COLO829 (cell line): ENCODE measurements at regions not wholly inside any gene's neighbourhood (a gene's known extent, or its start where the extent isn't known, plus 50 kb on each side); places are given as distances from the start of the nearest gene placed in this dataset.

Experiments used
- DNase-seq: peaks from one replicate; pipeline ENCODE4 v3.0.0; 2012; ENCODE audit warnings: low spot score

GRCh38 chr10:83663918-83664317, 475.4 kb upstream of the GHITM start:
- no peak for DNase-seq

DNA sequence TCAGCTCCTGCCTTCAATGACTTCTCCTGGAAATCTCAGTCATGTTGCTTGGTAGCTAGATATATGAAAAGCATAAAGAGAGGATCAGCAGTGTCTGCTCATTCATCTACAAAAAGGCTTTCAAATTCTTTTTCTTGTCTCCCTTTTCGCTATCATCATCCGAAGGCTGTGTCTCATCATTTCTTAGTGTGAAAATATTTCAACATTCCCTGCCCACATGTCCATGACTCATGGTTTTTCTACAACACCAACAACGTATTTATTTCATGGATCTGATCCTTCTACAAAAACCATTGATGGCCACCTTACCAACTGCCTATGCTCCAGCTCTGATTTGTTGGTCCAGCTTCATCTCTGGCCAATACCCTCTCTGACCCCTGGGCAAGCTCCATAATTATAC, 472.5 kb upstream of the GHITM start:
- DNase-seq = no peak

- DNase-seq = no peak
Measured at GRCh38 chr10:83667594-83667993, 471.7 kb upstream of the GHITM start.

GRCh38 chr10:83673316-83673715, 466.0 kb upstream of the GHITM start:
- no peak for DNase-seq

DNA sequence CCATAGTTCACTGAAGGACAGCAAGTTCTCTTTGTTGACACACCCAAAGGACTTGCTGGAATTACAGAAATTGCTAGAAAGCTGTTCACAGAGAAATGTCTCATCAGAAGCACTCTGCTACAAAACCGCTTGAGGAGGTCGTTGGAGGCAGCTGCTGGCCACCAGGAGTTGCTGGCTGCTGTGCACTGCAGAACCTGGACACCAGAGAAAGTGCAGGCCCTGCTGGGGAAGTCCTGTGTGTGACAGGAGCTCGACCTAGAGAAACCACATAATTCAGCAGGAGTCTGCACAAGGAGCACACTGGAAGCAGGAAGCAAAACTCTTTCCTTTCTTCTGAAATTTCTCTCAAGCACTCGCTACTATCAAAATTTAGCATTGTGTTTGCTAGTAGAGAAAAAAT, 461.5 kb upstream of the GHITM start:
- no peak for DNase-seq

- DNase-seq = no peak
Measured at GRCh38 chr10:83678850-83679249, 460.5 kb upstream of the GHITM start.

DNA sequence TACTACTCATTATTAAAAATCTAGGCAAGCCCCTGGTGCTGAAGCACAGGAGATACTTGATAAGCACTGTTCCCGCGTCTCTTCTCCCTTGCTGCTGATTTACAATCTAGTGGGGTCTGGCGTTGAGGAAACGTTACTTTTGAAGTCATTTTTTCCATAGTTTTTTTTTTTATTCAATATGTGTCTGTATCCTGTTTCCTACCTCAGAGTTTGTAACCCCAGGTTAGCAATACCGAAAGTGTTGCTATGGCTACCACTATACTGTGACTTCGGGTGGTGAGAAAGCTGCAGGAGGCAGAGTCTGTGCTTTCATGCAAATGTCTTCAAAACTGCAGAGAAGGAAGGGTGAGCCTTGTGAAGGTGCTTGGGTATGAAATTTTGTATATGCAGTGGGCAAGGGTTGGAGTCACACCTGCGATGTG, 458.8 kb upstream of the GHITM start:
- DNase-seq = no peak

DNA sequence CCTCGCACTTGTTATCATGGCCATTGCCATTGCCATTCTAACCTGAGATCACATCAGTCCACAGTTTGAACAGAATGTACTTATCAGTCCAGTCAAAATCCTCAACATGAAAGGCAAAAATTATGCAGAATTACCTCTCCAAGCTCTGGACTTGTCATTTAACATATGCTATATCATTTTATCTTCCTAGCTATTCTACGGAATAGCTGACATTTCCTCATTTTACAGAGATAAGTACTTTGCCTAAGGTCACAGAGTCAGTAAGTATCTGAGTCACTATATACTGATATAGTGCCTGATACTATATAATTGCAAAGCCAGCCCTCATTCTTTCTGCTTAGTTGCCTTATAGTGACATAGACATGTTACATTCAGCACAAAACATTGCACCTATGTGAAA, 456.9 kb upstream of the GHITM start:
- no peak for DNase-seq

DNA sequence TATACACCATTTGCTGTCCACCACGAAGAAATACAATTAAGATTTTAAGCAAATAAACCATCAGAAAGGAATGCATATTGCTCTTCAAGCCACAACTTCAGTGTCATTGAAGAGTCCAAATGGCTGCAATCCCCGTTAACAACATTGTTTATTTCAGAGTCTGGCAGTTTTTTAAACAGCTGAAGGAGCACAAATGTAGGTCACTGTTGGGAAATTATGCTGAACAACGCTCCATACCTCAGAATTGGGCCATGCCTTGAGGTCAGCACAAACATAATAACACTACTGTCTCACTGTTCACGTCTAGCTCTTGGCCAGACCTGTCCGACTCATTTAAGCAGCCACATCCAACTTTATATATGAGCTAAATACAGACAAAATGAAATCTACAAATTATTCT, 453.9 kb upstream of the GHITM start:
- no peak for DNase-seq

DNA sequence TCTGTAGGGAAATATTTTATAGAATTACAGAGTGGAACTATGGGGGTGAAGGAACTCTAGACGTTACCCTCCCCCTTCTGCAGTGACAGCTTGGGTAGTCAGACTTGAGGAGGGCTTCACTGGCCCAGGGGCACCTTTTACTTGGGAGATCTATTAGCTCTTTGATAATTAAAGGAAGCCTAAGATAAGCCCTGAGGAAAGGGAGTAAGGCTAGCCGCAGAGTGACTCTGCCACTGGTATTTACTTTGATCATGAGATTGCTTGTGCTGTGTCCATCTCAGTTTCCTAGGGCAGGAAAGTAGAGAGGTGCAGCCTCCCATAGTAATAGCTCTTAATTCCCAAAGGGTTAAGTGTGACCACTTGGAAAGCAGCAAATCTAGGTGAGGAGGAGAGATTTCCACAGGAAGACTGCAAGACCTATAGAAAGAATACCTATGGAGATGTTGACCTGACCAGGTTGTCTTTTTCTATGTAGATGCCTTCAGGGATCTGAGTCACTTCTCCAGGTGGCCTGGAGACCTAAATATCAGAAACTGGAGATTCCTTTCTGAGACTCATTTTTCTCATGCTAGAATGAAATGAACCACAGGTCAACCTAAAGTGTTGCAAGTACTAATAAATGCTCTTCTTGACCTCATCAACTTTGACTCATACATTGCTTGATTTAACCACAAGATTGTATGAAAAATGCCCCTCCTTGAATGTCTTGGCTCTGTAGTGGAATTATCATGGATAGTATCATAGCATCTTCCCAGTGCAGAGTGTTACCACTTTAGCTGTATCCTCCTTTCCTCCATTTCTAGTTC, 447.3 kb upstream of the GHITM start:
- no peak for DNase-seq

GRCh38 chr10:83698899-83699298, 440.4 kb upstream of the GHITM start:
- no peak for DNase-seq

GRCh38 chr10:83701799-83702198, 437.5 kb upstream of the GHITM start:
- no peak for DNase-seq

GRCh38 chr10:83702731-83703130, 436.6 kb upstream of the GHITM start:
- DNase-seq = no peak

DNA sequence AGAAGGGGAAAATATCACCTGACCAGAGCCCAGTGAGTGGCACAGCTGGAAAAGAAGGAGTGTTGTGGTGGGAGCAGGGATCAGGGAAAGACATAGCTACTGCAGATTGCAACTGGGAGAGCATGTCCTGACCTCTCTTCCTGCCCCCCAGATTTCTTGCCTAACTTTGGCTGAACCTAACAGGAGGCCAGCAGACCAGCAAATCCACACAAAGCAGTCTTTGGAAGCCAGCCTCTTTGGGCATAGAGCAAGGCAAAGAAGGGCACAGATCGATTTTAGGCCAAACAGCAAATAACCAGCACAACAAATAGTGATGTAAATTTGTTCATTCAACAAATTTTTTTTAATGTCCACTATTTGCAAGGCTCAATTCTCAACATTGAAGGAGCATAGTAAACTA, 433.2 kb upstream of the GHITM start:
- no peak for DNase-seq

DNA sequence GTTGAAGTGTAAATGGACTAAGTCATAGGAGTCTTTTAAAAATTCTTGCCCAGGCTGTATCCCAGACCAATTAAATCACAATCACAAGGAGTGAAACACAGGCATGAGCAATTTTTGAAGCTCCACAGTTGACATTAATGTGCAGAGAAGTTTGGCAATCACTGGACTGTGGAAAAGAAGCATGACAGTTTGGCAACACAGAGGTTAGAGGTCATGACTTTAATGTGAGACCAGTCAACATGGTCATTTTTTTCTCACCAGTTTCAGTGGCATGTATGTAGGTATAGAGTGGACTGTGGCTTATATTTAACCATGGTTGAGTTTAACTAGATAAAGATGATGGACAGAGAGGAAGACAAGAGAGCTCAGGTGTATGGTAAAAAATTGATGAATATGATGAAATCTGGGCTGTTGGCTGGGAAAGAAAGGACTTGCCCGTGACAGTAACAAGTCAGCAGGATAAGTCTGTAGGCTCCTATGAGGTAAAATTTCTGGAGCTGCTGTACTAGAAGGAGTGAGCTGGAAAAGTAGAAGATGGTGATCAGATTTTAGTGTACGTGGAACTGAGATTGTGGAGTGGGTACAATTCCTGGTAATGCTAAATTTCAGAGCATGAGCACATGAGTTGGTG, 432.2 kb upstream of the GHITM start:
- DNase-seq = no peak

DNA sequence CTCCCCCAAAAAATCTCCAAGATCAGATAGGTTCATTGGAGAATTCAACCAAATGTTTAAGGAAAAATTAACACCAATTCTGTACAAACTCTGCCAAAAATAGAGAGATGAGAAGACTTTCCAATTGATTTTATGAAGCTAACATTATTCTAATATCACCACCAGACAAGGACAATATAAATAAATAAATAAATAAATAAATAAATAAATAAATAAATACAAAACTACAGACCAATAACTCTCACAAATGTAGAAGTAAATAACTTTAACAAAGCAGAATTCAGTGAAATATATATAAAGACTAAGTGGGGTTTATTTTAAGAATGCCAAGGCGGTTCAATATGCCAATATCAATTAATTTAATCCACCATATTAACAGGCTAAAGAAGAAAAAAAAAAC, 425.9 kb upstream of the GHITM start:
- DNase-seq = no peak

GRCh38 chr10:83723080-83723479, 416.2 kb upstream of the GHITM start:
- no peak for DNase-seq

DNA sequence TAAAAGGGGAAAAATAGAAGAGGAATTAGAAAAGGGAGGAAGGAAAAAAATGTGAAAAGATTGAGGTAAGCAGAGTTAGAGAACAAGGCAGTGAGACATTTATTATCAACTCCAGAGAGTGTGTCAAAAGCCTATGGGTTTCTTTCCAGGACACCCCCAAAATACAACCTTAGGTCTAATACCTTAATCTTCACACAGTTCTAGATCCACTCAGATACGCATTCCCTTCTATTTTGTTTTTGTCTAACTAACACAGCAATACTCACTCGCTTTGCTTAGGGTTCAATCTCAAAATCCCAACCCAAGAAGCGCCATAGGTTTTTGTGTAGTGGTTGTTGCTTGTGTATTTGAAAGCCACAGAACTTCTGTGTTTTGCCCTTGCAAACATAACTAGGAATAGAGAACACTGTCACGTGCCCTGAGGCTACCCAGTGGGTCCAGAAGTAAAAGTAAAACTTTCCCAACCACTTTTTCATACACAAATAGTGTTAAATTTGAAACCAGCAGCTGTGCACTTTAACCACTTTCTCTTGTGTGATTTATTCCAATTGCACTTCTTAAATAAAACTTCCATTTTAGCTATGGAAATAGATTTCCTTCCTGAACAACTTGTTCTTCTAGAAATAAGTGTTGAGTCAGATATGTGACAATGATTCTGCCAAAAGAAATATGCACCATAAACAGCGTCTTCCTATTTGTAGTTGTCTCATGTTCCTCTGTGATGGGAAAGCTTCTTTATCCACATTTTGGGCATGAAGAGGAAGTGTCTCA, 414.7 kb upstream of the GHITM start:
- DNase-seq = no peak

GRCh38 chr10:83725567-83725966, 413.7 kb upstream of the GHITM start:
- DNase-seq = no peak

GRCh38 chr10:83734278-83734677, 405.0 kb upstream of the GHITM start:
- no peak for DNase-seq

- no peak for DNase-seq
Measured at GRCh38 chr10:83736008-83736407, 403.3 kb upstream of the GHITM start.

DNA sequence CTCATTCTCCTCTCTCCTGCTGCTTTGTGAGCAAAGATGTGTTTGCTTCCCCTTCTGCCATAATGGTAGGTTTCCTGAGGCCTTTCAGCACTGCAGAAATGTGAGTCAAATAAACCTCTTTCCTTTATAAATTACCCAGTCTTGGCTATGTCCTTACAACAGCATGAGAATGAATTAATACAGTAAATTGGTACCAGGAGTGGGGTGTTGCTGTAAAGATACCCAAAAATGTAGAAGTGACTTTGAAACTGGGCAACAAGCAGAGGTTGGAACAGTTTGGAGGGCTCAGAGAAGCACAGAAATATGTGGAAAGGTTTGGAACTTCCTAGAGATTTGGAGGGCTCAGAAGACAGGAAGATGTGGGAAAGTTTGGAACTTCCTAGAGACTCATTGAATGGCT, 388.7 kb upstream of the GHITM start:
- DNase-seq = no peak

- DNase-seq = no peak
Measured at GRCh38 chr10:83753490-83753889, 385.8 kb upstream of the GHITM start.
